ENCODE measurements at regions not wholly inside any gene's neighbourhood (a gene's known extent, or its start where the extent isn't known, plus 50 kb on each side); places are given as distances from the start of the nearest gene placed in this dataset.

DNA sequence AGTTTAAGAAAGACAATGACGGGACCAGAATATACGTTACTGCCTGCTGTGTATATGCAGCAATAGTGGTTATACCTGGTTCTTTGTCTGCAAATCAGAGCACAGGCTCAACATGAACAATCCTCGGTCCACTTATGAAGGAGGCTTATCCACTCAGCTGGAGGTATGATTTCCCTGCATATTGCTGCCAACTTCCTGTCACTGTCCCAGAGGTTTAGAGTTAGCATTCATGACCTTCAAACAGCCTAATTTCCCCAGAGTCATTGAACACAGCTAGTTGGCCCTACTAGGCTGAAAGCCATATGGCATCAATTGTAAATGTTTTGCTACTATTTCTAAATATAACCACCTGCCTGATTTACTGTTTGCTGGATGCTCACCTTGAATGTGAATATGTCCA, 224.9 kb upstream of the ZNF717 start:
- TF ChIP-seq, protein P1, sequence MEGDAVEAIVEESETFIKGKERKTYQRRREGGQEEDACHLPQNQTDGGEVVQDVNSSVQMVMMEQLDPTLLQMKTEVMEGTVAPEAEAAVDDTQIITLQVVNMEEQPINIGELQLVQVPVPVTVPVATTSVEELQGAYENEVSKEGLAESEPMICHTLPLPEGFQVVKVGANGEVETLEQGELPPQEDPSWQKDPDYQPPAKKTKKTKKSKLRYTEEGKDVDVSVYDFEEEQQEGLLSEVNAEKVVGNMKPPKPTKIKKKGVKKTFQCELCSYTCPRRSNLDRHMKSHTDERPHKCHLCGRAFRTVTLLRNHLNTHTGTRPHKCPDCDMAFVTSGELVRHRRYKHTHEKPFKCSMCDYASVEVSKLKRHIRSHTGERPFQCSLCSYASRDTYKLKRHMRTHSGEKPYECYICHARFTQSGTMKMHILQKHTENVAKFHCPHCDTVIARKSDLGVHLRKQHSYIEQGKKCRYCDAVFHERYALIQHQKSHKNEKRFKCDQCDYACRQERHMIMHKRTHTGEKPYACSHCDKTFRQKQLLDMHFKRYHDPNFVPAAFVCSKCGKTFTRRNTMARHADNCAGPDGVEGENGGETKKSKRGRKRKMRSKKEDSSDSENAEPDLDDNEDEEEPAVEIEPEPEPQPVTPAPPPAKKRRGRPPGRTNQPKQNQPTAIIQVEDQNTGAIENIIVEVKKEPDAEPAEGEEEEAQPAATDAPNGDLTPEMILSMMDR (IDR thresholded peaks at IDR 0.05; ENCODE audit: insufficient read depth, low read length, missing control alignments) = no peak
- DNase-seq (ENCODE audit: low read depth, low spot score) = no peak
- POLR2A ChIA-PET = no interaction called here
- CTCF ChIA-PET = interaction anchor here (1.5 kb wide), 1 partner anchor 35 kb away, joined by 3 read pairs; no protein-coding TSS in a partner anchor
- no peak overlapping the region for H3K4me3 ChIP-seq (ENCODE audit: low read depth, low read length)

DNA sequence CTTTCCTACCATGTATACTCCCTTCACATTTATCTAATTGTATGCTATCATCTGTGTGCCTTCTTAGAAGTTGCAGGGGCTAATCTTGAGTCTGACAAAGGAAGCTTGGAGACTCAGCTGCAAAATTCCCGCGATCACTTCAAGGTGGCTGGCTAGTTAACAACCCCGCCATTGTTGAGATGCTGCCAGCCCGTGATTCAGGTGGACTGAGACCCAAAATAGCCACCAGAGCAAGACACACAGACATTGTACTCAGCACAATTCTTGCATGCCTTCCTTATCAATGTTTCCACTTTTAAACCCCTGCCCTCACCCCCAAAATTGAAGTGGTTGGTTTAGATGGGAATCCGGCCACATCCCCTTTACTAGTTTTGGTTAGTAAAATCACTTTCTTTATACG, 225.8 kb upstream of the ZNF717 start:
- CTCF ChIA-PET = interaction anchor here (1.5 kb wide), 1 partner anchor 34 kb away, joined by 3 read pairs; no protein-coding TSS in a partner anchor
- POLR2A ChIA-PET = no interaction called here
- TF ChIP-seq, protein P1 (IDR thresholded peaks at IDR 0.05; ENCODE audit: insufficient read depth, low read length, missing control alignments) = no peak

DNA sequence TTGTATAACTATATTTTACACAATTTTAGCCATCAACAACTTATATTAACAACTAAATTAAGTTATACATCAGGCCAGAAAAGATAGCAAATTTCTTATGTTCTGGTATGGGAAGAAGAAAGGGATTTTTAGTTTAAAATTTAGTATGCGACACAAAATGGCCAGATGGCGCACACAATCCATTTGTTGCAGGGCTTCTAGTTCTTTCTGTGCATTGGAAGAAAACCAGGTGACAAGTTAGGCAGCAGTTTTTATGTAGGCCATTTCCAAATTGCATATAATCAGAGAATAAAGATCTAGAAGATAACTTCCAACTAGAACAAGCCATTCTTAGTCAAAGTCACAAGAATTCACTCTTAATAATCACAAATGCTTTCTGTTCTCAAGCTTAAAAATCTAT, 230.1 kb upstream of the ZNF717 start:
- TF ChIP-seq, protein P1 (IDR thresholded peaks at IDR 0.05; ENCODE audit: insufficient read depth, low read length, missing control alignments) = no peak
- DNase-seq (ENCODE audit: low read depth, low spot score) = no peak
- ChIA-PET POLR2A (no interaction called here), CTCF (interaction anchor here (0.7 kb wide), 1 partner anchor 10 kb away, joined by 5 read pairs; no protein-coding TSS in a partner anchor)
- H3K4me3 ChIP-seq (ENCODE audit: low read depth, low read length) = no peak overlapping the region

More for the DNA sequence above, 225.8 kb upstream of the ZNF717 start:
- H3K4me3 ChIP-seq (ENCODE audit: low read depth, low read length) = no peak overlapping the region
- DNase-seq (ENCODE audit: low read depth, low spot score) = no peak

DNA sequence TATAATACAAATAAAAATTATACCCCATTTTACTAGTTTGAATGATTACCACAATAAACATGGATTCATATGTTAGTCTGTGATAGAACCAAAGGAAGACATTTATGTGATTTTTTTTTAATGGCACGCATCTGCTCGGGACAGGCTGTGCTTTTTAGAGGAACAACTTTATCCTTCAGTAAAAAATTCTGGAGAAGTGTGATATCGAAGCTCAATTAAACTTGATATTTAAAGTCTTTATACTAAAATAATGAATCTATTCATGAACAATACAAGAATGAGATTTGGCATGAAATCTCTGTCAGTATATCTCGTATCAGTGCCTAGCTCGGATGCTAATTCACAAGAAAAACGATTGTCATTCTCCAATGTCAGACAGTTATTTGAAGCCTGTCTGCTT, 230.8 kb upstream of the ZNF717 start:
- TF ChIP-seq, protein P1 (IDR thresholded peaks at IDR 0.05; ENCODE audit: insufficient read depth, low read length, missing control alignments) = no peak
- ChIA-PET POLR2A (no interaction called here), CTCF (no interaction called here)
- no peak for DNase-seq (ENCODE audit: low read depth, low spot score)
- no peak overlapping the region for H3K4me3 ChIP-seq (ENCODE audit: low read depth, low read length)

DNA sequence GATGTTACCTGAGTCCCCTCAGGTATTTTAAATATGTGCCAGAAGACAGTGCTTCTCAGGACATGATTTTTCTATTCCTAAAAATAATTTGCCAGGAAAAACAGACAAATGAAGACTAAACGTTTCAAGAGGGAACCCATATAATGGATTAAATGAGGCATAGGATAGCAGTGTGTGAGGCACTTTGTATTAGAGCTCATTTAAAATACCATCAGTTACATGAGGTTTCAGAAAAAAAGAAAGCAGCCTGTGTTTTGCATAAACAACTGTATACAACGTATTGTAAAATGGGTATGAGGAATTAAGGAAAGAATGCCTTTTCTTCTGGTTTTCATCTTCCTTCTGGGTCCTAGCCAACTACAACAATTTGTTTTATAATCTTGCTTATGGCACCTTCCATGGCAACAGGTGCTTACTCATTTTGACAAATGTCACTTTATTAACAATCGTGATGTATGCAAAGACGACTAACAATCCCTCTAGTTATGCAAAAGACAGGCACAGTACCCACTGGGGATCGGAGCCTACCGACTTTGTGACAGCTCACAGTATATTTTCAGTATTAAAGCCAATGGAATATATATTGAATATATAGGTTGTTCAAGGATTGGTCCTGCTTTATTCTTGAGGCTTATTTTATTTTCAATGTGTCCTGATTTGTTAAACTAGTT, 231.6 kb upstream of the ZNF717 start:
- DNase-seq (ENCODE audit: low read depth, low spot score) = no peak
- CTCF ChIA-PET = no interaction called here
- H3K4me3 ChIP-seq (ENCODE audit: low read depth, low read length) = no peak overlapping the region
- TF ChIP-seq, protein P1 (IDR thresholded peaks at IDR 0.05; ENCODE audit: insufficient read depth, low read length, missing control alignments) = no peak
- POLR2A ChIA-PET = no interaction called here

DNA sequence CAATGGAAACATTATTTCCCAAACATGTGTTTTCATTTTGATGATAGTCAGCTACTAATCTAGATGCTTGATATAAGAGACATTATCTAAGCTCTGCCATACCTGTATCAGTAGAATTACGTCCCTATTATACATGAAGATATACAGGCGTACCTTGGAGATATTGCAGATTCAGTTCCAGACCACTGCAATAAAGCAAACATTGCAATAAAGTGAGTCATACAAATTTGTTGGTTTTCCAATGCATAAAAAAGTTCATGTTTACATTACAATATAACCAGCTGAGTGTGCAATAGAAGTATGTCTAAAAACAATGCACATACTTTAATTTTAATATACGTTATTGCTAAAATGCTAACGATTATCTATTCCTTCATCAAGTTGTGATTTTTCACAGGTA, 236.0 kb upstream of the ZNF717 start:
- no peak overlapping the region for H3K4me3 ChIP-seq (ENCODE audit: low read depth, low read length)
- ChIA-PET POLR2A (no interaction called here), CTCF (interaction anchor here (1.5 kb wide), 1 partner anchor 115 kb away, joined by 3 read pairs; no protein-coding TSS in a partner anchor)
- TF ChIP-seq, protein P1 (IDR thresholded peaks at IDR 0.05; ENCODE audit: insufficient read depth, low read length, missing control alignments) = no peak
- DNase-seq (ENCODE audit: low read depth, low spot score) = no peak

All from AG04449 (cell line).